ENCODE measurements at regions not wholly inside any gene's neighbourhood (a gene's known extent, or its start where the extent isn't known, plus 50 kb on each side); places are given as distances from the start of the nearest gene placed in this dataset.
"Not testable (repeated sequence)": the region's sequence is repeated elsewhere in the genome, so short reads cannot be mapped to it uniquely, and the experiment has no call there.

GRCh38 chr3:147298511-147298982 lies 107.8 kb downstream of the ZIC4 start:
- DNase-seq (ENCODE audit: low spot score) = no peak
- Histone ChIP-seq H3K4me3 (ENCODE audit: low read depth, low read length, poor library complexity, severe bottlenecking) (no peak overlapping the region), H2AFZ (ENCODE audit: low read length) (no peak overlapping the region), H3K9me2 (ENCODE audit: insufficient read depth, low read length) (no peaks in the 10 kb centered on the region), H3K4me2 (ENCODE audit: low read length) (no peak overlapping the region), H4K20me1 (ENCODE audit: insufficient read depth, low read length) (no peaks in the 10 kb centered on the region), H3K36me3 (ENCODE audit: insufficient read depth, low read length) (no peaks in the 10 kb centered on the region), H3K9me3 (ENCODE audit: low read length) (no peaks in the 10 kb centered on the region), H3K27ac (ENCODE audit: low read depth, low read length, poor library complexity, severe bottlenecking) (no peak overlapping the region), H3K79me2 (ENCODE audit: insufficient read depth, low read depth, low read length) (no peaks in the 10 kb centered on the region), H3K4me1 (ENCODE audit: insufficient read depth, low read length, poor library complexity, severe bottlenecking) (no peaks in the 10 kb centered on the region)
- TF ChIP-seq EZH2phosphoT487 (IDR thresholded peaks at IDR 0.05; ENCODE audit: borderline replicate concordance, low read depth, low read length) = no peak
- no peak for TF ChIP-seq CTCF (conservative IDR thresholded peaks at IDR 0.05; ENCODE audit: low read length)
- no TSS peak for BruUV-seq (replicated peaks)
- ChIA-PET POLR2A (no interaction called here), CTCF (ENCODE audit: unreplicated experiment) (no interaction called here)
- intact Hi-C loops (cut with micrococcal nuclease; ENCODE audit: unreplicated experiment) = no loop called here

GRCh38 chr3:147297761-147298350 lies 108.5 kb downstream of the ZIC4 start:
- CTCF ChIA-PET (ENCODE audit: unreplicated experiment) = no interaction called here
- Histone ChIP-seq H3K9me3 (ENCODE audit: low read length) (no peaks in the 10 kb centered on the region), H3K9me2 (ENCODE audit: insufficient read depth, low read length) (no peaks in the 10 kb centered on the region), H3K79me2 (ENCODE audit: insufficient read depth, low read depth, low read length) (no peaks in the 10 kb centered on the region), H3K36me3 (ENCODE audit: insufficient read depth, low read length) (no peaks in the 10 kb centered on the region), H4K20me1 (ENCODE audit: insufficient read depth, low read length) (no peaks in the 10 kb centered on the region), H2AFZ (ENCODE audit: low read length) (no peak overlapping the region), H3K4me1 (ENCODE audit: insufficient read depth, low read length, poor library complexity, severe bottlenecking) (no peaks in the 10 kb centered on the region), H3K4me2 (ENCODE audit: low read length) (no peak overlapping the region), H3K27ac (ENCODE audit: low read depth, low read length, poor library complexity, severe bottlenecking) (no peak overlapping the region), H3K4me3 (ENCODE audit: low read depth, low read length, poor library complexity, severe bottlenecking) (no peak overlapping the region)
- POLR2A ChIA-PET = no interaction called here
- no peak for DNase-seq (ENCODE audit: low spot score)
- intact Hi-C loops (cut with micrococcal nuclease; ENCODE audit: unreplicated experiment) = no loop called here
- TF ChIP-seq EZH2phosphoT487 (IDR thresholded peaks at IDR 0.05; ENCODE audit: borderline replicate concordance, low read depth, low read length) (no peak), CTCF (conservative IDR thresholded peaks at IDR 0.05; ENCODE audit: low read length) (no peak)
- no TSS peak for BruUV-seq (replicated peaks)

- H3K79me2 ChIP-seq (ENCODE audit: insufficient read depth, low read depth, low read length); intact Hi-C loops (cut with micrococcal nuclease; ENCODE audit: unreplicated experiment); H3K36me3 ChIP-seq (ENCODE audit: insufficient read depth, low read length); H3K27ac ChIP-seq (ENCODE audit: low read depth, low read length, poor library complexity, severe bottlenecking); H3K9me3 ChIP-seq (ENCODE audit: low read length); H3K9me2 ChIP-seq (ENCODE audit: insufficient read depth, low read length); H3K4me3 ChIP-seq (ENCODE audit: low read depth, low read length, poor library complexity, severe bottlenecking); H4K20me1 ChIP-seq (ENCODE audit: insufficient read depth, low read length); BruUV-seq (replicated peaks); H2AFZ ChIP-seq (ENCODE audit: low read length); CTCF ChIA-PET (ENCODE audit: unreplicated experiment); H3K4me1 ChIP-seq (ENCODE audit: insufficient read depth, low read length, poor library complexity, severe bottlenecking); DNase-seq (ENCODE audit: low spot score); H3K4me2 ChIP-seq (ENCODE audit: low read length): not testable (repeated sequence)
- POLR2A ChIA-PET = interaction anchor here (1.2 kb wide), 1 partner anchor 9 kb away, joined by 4 read pairs; no protein-coding TSS in a partner anchor
Measured at GRCh38 chr3:147287370-147287769, 119.0 kb downstream of the ZIC4 start.

All from OCI-LY7 (cell line).